Fibroblast of skin of left quadriceps (primary cell): ENCODE measurements at regions not wholly inside any gene's neighbourhood (a gene's known extent, or its start where the extent isn't known, plus 50 kb on each side); places are given as distances from the start of the nearest gene placed in this dataset.

Source experiments
- DNase-seq, 2 experiments: peaks; one replicate each; pipeline ENCODE4 v3.0.0-alpha.2; 2013; ENCODE audit warnings: low read depth in 2 of 2

DNA sequence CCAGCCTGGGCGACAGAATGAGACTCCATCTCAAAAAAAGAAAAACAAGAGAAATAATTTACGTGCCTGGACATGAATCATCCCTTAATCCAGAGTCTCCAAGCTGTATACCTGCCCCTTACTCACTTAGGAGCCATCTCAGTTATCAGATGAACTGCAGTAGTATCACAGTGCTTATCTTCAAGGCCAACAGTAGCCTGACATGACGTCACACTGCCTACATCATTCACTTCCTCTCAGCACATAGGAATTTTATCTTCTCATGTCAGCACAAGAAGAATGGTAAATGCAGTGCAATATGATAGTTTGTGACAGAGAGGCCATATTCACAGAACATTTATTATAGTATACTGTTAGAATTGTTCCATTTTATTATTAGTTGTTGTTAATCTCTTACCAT lies 216.6 kb downstream of the SS18 start:
- no peak for DNase-seq

DNA sequence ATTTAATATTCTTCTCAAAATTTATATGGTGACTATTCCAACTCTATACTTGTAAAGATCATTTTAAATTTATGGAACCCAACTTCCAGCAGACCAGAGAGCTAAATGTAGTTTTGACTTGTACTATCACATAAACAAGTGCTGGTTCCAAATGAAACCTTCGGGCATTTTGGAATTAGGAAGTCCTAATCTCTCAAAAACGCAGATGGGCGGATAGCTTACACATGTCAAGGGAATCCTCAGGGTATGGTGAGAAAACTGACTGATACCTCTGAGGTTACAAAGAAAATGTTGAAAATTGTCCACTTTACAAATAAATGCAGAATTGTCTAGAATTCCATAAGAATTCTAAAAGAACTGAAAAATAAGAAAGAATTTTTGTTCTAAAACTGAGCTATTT lies 224.1 kb downstream of the SS18 start:
- DNase-seq = no peak

DNA sequence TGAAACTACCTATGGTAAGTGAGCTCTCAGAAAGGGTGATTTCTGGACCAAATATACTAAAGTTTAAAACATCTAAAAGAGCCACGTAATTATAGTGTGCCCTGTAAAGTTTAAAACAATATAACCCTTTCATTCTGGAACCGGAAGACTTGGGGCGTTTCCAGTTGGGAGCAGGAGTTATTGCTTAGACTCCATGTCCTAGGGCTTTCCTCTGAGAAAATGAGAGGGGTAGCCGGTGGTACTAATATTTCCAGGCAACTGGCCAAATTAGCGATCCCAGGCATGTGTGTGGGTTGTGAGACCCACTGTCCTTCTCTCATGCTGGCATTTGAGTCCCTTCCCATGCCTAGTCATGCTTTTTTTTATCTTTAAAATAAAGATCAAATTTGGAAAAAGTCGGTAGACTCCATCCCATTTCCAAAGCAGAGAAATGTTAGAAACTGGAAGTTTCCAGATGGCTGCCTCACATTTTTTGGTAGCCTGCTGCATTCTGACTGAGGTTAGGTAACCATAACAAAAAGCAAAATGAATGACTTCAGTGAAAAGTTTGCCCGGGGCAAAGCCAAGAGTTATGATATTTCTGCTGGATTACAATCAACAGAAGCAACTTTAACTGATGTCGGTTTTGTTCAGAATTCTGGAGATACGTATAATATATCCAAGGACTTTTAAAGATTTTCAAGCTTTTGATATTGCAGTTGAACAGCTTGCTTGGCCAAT lies 227.4 kb downstream of the SS18 start:
- no peak for DNase-seq

DNA sequence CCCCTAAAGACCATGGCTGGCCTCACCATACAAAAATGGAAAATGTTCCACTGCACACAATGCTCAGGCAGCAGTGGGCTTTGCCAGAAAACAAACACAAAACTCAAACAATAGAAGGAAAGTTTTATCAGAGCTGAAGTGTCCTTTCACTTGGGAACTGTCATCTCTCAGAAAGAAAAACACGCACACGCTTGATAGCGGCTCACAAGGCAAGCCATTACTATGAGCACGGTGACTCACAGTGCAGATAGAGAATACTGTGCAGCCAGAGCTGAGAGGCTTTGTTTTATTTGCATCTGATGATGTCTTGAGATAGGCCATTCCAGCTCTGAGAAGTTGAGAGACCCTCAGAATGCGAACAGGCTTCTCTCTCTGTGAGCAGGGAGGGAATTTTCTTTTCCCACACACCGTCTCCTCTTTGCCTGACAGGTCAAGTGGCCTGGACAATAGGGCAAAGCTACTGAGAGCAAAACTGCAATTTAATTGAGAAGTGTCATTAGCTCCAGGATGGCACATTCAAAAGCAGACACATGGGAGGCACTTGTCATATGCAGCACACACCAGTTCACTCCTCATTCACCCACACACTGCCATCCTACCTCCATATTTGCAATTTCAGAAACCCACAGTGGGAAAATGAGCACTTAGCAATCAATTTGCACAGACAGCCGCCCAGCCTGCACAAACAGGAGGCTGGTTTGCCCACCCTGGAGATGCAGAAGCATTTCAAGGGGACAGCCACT lies 236.6 kb downstream of the SS18 start:
- DNase-seq = no peak

DNA sequence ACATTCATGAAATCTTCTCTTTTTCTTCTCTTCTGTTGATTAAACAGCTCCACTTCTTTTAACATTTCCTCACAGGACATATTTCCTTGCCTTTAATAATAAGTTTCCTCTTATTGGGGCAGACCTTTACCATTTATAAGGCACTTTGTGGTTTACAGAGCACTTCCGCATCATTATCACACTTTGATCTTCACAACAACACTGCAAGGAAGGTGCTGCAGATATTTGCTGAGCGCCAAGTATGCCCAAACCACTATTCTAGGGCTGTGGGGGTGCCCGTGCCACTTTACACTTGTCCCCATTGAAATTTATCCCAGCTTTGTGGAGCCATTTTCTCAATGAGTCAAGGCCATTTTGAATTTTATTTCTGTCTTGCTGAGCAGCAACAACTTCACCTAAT lies 246.6 kb downstream of the SS18 start:
- DNase-seq = no peak

DNA sequence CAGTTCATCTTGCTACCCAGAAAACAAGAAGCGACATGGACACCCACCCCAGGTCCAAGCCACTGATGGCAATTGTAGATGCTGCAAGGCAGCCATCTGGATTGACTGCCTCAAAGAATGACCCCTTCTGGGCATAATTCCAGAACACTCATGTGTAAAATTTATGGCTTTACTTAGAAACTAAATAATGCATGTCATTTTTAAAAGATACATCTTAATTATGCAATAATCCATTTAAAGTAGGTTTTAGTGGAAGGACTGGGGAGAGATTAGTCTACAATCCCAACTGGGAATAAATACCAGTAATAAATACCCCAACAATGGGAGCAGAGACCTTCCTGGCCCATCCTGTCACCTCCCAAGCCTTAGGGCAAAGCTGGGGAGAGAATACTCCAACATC lies 247.7 kb downstream of the SS18 start:
- DNase-seq = no peak

DNA sequence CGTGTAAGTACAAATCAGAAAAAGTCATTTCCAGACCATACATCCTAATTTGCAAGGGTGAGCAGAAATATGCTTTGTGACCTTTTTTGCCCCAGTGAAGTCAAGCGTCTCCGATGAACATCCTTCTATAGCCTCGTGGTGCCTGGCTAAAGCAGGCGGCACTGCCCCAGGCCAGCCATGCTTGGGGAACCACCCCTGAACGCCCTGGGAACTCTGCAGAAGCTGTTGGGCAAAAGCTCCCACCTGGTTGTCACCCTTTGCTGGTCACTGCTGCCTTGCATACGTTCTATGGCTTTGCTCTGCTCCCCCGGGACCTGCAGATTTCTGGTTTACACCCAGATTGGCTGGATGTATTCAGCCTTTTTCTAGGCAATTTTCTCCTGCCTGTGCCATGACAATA lies 256.4 kb downstream of the SS18 start:
- DNase-seq = no peak

DNA sequence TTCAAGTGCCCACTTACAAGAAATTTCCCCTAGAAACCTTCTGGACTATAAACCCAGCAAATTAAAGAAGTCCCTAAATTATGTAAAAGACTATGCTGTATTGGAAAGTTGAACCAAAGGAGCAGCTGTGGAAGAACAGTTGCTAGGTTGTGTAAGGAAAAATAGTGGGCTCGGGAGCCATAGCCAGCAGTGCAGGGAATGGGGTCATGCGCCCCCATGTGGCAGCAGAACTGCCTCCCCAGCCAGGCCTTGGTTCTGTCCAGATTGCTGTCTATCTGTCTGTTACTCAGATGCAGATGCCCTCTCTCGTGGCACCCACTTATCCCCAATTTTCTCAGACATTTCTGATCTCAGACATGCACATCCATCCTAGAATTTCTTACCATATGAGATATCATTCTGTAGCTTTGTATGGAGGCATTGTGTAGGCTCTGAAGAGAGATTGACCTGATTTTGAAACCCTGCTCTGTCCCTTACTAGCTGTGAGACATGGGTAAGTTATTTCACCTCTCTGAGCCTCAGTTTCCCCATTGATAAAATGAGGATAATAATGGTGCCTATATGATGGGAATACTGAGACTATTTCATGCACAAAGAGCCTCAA lies 258.3 kb downstream of the SS18 start:
- DNase-seq = peak; percentile 58 to 59

DNA sequence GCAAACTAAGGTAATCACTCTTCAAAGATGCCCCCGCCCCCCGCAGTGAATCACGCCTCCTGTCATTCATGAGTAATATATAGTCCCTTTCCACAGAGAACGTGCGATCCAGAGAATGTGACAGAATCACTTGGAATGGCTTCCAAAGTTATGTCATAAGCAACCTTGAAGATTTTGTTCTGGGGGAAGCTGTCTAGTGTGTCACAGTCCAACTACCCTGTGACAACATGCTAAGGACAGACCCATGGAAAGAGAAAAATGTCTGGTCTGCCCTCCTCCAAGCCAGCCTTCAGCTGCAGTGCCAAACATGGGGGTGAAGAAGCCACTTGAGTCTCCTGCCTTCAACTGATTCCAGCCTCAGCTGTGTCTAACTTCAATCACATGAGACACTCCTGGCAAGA lies 259.1 kb downstream of the SS18 start:
- DNase-seq = no peak

DNA sequence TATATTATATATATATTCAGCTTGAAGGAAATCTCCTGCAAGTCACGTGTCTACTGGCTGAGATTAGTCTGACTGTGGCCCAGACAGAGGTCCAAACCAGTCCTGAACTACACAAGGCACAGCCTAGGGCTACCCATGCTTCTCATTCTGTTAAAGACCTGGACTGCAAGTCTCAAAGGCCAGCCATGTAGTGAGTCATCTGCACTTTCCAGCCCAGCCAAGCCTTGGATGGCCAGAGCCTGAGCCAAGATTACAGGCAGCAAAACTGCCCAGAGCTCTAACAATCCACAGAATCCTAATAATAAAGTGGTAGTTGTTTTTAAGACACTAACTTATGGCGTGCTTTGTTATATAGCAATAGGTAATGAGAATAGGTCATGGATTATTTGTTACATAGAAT lies 259.6 kb downstream of the SS18 start:
- DNase-seq = no peak

DNA sequence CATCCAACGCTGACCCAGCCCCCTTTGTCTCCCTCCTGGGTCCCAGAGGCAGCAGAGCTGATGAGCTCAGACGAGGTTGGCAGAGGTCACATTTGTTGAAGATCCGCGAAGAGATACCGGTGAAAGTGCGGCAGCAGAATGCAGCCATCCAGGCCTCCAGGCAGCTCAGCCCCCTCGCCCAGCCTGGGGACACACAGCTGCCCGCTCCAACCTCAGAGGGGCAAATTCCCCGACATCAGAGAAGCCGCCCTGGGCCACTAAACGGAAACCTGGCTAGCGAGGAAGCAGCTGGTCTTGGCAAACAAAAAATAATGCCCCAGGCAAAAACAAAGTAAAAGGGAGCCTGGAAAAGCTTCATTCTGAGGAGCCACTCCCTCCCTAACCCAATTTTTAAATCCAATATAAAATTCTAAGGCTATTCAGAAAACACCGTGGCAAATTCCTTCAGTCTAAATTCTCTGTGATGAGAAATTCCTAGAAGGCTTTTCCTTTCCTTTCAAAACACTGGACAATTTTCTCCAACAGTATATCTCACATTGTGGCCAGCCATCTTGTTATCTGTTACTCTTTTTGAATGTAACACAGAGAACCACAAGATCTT lies 262.4 kb downstream of the SS18 start:
- no peak for DNase-seq

DNA sequence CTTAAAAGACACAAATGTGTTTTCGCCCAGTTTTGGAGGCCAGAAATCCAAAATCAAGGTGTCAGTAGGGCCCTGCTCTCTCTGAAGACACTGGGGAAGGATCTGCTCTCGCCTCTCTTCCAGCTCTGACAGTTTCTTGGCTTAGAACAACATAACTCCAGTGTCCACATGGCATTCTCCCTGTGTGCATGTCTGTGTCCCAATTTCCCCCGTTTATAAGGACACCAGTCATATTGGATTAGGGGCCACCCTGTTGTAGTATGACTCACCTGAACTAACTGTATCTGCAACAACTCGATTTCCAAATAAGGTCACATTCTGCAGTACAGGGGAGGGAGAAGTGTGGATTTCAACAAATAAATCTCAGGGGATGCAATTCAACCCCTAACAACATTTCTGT lies 263.2 kb downstream of the SS18 start:
- peak in 1 of 2 experiments; percentile 44 for DNase-seq

DNA sequence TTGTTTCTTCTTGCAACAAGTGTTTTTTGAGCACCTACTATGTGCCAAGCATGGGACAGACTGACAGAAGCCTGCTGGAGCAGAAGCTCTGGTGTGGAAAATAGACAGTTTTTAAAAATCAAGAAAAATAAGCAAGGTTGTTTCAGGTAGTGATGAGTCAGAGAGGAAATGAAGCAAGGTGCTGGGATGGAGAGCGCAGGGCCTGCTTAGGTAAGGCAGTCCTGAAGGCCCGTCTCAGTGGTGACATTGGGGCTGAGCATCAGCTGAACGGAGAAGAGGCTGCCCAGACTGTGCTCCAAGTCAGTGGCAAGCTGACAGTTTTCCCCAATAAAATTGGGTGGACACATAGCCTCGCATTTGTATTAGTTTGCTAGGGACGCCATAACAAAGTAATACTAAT lies 263.6 kb downstream of the SS18 start:
- no peak for DNase-seq

DNA sequence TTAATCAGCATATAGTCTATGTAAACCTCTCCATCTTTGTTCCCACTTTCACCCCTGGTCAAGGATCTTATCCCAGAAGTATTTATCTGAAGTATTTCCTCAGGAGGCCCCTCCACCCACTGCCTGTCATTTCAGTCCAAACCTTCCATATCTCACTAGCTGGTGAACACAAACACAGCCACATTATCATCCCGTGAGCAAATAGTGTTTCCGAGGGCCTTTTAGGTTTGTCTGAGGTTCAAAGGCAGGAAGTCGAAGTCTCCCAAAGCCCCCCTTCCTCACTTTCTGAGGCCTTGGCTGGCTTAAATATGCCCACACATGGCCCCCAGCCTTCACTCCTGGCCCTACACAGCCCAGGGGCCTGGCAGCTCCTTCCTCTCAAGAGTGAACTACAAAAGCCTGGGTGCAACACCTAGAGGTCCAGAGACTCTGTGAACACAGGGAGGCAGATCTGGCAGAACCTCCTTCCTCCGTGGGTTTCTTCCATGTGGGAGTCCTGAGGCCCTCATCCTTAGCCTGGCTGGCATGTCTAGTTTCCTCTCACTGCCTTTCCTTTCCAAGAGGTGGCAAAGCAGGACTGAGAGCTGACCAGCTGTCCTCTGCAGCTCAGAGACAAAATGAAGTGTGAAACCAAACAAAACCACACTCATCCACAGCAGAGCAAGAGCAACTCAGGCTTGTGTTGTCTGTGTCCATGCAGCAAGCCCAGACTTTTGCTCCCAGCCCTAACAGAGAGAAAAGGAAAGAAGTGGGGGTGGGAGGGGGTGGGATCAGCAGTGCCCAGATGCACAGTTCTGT lies 264.2 kb downstream of the SS18 start:
- DNase-seq = no peak

DNA sequence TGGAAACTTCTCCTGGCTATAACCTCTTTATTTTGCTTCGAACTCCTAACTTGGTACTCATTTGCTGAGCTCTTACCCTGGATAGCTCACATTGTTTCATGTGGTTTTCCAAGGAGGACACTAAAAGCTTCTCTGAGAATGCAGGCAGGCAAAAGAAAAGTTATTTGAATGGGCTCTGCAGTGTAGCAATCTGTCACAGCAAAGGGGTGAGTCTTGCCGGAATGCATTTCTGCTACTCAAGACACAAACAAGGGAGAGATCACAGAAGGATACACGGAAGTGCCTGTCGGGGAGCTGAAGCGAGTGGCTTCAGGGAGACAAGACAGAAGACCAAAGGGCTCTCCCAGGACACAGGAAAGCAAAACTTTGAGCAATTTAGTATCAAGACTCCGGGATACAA lies 265.4 kb downstream of the SS18 start:
- DNase-seq = no peak

DNA sequence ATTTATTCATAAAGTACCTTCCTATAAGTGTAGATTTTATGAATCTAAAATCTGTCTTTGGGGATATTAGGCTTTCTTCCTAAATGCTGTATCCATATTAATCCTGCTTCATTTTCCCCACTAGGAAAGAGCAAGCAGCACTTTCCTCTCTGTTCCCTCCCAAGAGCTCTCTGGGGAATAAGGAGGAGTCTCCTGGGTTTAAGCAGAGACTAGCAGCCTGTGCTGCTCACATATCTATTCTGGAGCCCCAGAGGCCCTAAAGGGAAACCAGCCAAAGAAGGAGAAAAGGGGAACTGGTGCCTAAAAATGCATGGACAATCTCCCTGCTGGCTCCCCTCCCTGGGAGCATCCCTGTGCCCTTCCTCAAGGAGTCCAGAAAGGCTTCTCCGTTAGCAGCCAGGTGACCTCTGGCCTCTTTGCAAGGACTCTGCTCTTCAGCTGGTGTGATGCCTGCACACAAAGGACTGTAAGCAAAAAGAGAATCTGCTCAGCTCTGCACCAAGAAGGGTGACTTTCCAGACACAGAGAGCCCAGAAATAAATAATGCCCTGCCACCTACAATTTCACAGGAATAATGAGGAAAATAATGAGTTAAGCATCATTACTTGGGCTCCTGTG lies 270.6 kb downstream of the SS18 start:
- DNase-seq = no peak

DNA sequence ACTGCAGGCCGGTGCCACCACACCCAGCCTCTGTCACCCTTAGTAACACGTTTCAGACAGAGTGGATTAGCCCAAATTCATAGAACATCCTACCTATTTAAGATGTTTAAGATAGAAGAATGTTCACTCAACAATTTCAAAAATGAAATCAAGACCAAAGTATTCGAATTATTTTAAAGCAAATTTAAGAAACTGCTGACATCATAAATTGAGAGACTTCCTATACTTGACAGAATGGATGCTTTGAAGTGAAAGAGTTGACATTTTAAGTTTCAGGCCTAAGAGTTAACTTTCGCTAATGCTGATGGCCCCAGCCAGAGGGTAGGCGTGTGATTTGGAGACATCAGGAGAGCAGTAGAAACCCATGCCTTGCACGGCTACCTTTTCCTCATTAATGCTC lies 271.9 kb downstream of the SS18 start:
- DNase-seq = no peak

DNA sequence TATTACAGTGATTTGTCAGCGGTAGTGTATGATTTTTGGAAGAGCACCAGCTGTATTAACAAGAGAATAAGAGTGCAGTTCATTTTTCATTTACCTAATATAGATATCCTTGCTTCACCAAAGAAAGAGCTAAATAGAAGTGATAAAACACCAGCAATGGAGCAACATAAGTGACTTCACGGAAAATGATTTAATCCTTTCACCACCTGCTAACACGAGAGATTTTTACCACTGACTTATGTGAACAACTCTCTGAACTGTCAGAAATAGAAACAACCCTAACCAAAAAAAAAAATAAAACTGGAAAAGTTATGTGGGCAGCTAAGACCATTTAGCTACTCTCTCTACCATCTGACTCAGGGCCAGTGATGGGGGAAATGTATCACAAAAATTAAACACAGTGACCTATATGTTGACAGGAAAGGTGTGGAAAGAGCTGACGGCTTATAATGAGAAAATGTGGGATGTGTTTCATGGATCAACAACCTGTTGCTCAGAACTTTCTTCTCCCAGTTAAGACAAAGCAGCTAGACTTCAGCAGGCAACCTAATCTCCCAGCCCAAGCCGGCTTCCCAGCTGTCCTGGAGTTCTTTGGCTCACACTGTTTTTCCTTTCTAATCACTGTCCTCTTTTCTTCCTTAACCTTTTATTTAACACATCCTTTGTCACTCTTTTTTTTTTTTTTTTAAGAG lies 272.7 kb downstream of the SS18 start:
- DNase-seq = peak in 1 of 2 experiments; percentile 43

DNA sequence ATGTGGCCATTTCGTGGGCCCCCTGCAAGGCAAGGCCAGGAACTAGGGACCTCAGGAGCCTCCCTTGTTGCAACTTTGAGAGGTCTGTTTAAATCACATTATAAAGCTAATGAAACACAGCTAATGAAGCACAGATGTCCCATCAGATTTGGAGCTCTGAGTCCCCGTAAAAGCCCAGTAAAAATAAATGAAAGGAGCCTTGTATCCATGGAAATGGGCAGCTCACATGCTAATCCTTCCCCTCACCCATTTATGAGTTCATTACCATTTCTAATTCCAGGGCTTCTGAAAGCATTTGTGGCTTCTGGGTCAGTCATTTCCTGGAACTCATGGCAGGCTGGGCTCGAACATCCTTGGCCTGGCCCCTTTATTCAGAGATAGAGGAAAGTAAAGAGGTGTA lies 274.8 kb downstream of the SS18 start:
- peak; percentile 75 to 81 for DNase-seq

DNA sequence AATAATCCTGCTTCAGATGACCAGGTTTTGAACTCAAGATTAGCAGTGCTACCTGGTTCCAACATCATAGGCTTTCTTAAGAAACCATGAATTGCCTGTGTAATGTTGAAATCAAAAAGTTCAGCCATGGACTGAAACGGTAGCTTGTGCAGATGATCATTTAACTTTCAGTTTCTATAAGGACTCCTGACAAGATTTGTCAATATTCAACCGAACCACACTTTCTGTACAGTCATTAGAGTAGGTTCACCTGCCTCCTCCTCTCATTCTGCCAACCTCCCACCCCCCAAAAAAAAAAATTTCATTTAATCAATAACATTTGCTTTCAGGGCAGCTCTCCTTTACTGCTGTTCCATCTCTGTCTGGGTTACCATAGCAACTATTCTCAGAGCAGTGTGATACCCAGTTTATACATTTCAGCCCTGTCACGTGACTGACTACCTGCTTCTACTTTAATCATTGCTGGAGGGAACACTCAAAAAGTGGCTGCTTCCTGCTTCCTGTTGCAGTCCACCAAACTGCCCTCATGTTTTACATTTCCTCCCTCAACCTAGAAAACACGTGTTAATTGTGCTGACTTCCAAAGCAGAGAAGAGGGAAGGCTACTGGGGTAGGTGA lies 275.5 kb downstream of the SS18 start:
- DNase-seq = no peak
